Heart right ventricle (tissue), 16 donors: ENCODE measurements at regions not wholly inside any gene's neighbourhood (a gene's known extent, or its start where the extent isn't known, plus 50 kb on each side); places are given as distances from the start of the nearest gene placed in this dataset.

ENCODE experiments used
- ATAC-seq, 8 donors: fragments of 200-7000 bp; cut with Tn5 transposase; one replicate each; pipeline ENCODE4 v1.9.1; 2020; ENCODE audit warnings: mild to moderate bottlenecking in 8 of 8, moderate library complexity in 8 of 8, moderate number of reproducible peaks in 1 of 8
- DNase-seq, 2 donors: peaks; one replicate each; pipeline ENCODE4 v3.0.0-alpha.2; 2020
- H3K27ac ChIP-seq, 10 donors: fragments of 200-600 bp; sonication (generic) in 2 of 10; one replicate each; pipeline versions ENCODE4 v1.5.0 to v1.8.0; 2020 to 2022; ENCODE audit warnings: mild to moderate bottlenecking in 3 of 10
- H3K27me3 ChIP-seq, 7 donors: fragments of 200-600 bp; one replicate each; pipeline ENCODE4 v1.8.0; 2021 to 2022; ENCODE audit warnings: mild to moderate bottlenecking in 2 of 7
- H3K36me3 ChIP-seq, 9 donors: fragments of 200-600 bp; sonication (generic) in 1 of 9; one replicate each; pipeline versions ENCODE4 v1.5.0 to v1.8.0; 2020 to 2022; ENCODE audit warnings: mild to moderate bottlenecking in 2 of 9
- H3K4me1 ChIP-seq, 9 donors: fragments of 200-600 bp; sonication (generic) in 1 of 9; one replicate each; pipeline versions ENCODE4 v1.5.0 to v1.8.0; 2020 to 2022; ENCODE audit warnings: mild to moderate bottlenecking in 4 of 9
- H3K4me3 ChIP-seq, 10 donors: fragments of 200-600 bp; sonication (generic) in 2 of 10; one replicate each; pipeline versions ENCODE4 v1.5.0 to v1.8.0; 2020 to 2022; ENCODE audit warnings: mild to moderate bottlenecking in 7 of 10, moderate library complexity in 2 of 10
- H3K9me3 ChIP-seq, 11 donors: fragments of 200-600 bp in 10 of 11; sonication (generic) in 2 of 11; one replicate each; pipeline versions ENCODE4 v1.5.0 to v1.8.0; 2013 to 2022; ENCODE audit warnings: mild to moderate bottlenecking in 2 of 11, control low read depth in 1 of 11, moderate library complexity in 1 of 11
- CTCF ChIP-seq, 9 donors: fragments of 200-600 bp; sonication (generic) in 2 of 9; IDR thresholded peaks; one replicate each; pipeline versions ENCODE4 v1.5.0 to v1.8.0; 2021 to 2022; ENCODE audit warnings: antibody characterized with exemption in 9 of 9, mild to moderate bottlenecking in 5 of 9, moderate library complexity in 1 of 9
- WGBS, 2 donors: extraction: QIAGEN DNeasy Blood & Tissue Kit; methylation state at CpG; one replicate each; pipeline ENCODE4 v1.1.7; 2013; ENCODE audit warnings: inconsistent platforms in 1 of 2; 5-methylcytosine and 5-hydroxymethylcytosine counted together
- intact Hi-C, 10 donors: fragments of 100-400 bp; cut with DNase I; formaldehyde crosslinking; loops; one replicate each; pipeline versions ENCODE4 v1.11.1 to v1.14.2; 2022
- donor health status: Arrhythmogenic right ventricular cardiomyopathy.
- donor health status: ischemic (EF 13 %, LVEDD 7.1; RV severe dilation, severe dysfunction).
- donor health status: healthy with polysubstance abuse.
- donor health status: DM: no; HTN: yes; CAD: no.
- donor health status: DM: no; HTN: no; CAD: no.
- donor health status: ischemic (EF 25% LVEDD 6.9; RV normal size, moderate dysfunction).
- donor health status: ischemic (EF 25% LVEDD 5.7; RV mildly dilated, moderate dysfunction).
- donor health status: healthy.
- donor health status: DM: yes; HTN: yes; CAD: no.
- donor health status: Ischemic cardiomyopathy.
- donor health status: ischemic (EF 35%, LVEDD 5.7; RV mildly dilated, moderate dysfunction).
- donor health status: nonischemic (EF 11% LVEDD 7.7; RV severe dilation, severe dysfunction).
- donor health status: DM: yes; HTN: yes; CAD: no.
- donor health status: PGD.
- donor health status: ischemic (EF 29% LVEDD 5.4; RV normal size, mild dysfunction).
- donor health status: nonischemic (EF 23%, LVEDD 6.1; RV moderate dilation, normal function).

GRCh38 chr3:168881804-168882203 lies 781.7 kb downstream of the MECOM start:
- TF ChIP-seq CTCF (IDR thresholded peaks at IDR 0.05), result no peak
- H3K27ac ChIP-seq, result peak overlapping the region in 2 of 10 donors; percentile 2 to 9
- H3K4me1 ChIP-seq, result peaks cover 0 to 51% (median 14%) of the 10 kb centered on the region in 9 donors
- no peaks in the 10 kb centered on the region for H3K27me3 ChIP-seq
- H3K9me3 ChIP-seq, result no peaks in the 10 kb centered on the region
- peak in 3 of 8 donors; percentile 33 to 50 (median 44) for ATAC-seq
- DNase-seq, result no peak
- 40 to 46% methylated on average over 3 of the region's 3 CpGs for WGBS, 2 donors
- H3K36me3 ChIP-seq, result no peaks in the 10 kb centered on the region
- H3K4me3 ChIP-seq, result no peak overlapping the region
- intact Hi-C loops, result no loop called here

- H3K4me1 ChIP-seq, result peaks cover 0 to 45% (median 8%) of the 10 kb centered on the region in 9 donors
Measured at GRCh38 chr3:168878655-168879054, 782.9 kb upstream of the GOLIM4 start.

GRCh38 chr3:168877899-168878298 lies 782.2 kb upstream of the GOLIM4 start:
- intact Hi-C loops, result loop anchor here in 2 of 10 donors (5.0 to 10.0 kb wide), 2 partner anchors 787 to 789 kb away; partner anchors contain the start of gene MECOM (in 1 of the 2)
- DNase-seq, result no peak
- Histone ChIP-seq H3K4me3 (no peak overlapping the region), H3K36me3 (no peaks in the 10 kb centered on the region), H3K27me3 (no peaks in the 10 kb centered on the region), H3K27ac (peak overlapping the region in 5 of 10 donors; percentile 20 to 79 (median 76)), H3K9me3 (no peaks in the 10 kb centered on the region), H3K4me1 (peaks cover 0 to 45% (median 8%) of the 10 kb centered on the region in 9 donors)
- no peak for ATAC-seq
- WGBS, 2 donors, result 65% methylated on average over 1 of the region's 1 CpG
- TF ChIP-seq CTCF (IDR thresholded peaks at IDR 0.05), result no peak

More at GRCh38 chr3:168878655-168879054, 782.9 kb upstream of the GOLIM4 start:
- Histone ChIP-seq H3K27me3 (no peaks in the 10 kb centered on the region), H3K36me3 (no peaks in the 10 kb centered on the region), H3K27ac (peak overlapping the region in 3 of 10 donors; percentile 76 to 79 (median 78)), H3K9me3 (no peaks in the 10 kb centered on the region), H3K4me3 (no peak overlapping the region)
- 78 to 83% methylated on average over 1 of the region's 1 CpG for WGBS, 2 donors
- TF ChIP-seq CTCF (IDR thresholded peaks at IDR 0.05), result no peak
- DNase-seq (no peak), ATAC-seq (peak in 3 of 8 donors; percentile 40 to 86 (median 64))
- intact Hi-C loops, result loop anchor here in 2 of 10 donors (5.0 to 10.0 kb wide), 2 partner anchors 786 to 789 kb away; partner anchors contain the start of gene MECOM (in 1 of the 2)

GRCh38 chr3:168876346-168877035 lies 780.8 kb upstream of the GOLIM4 start:
- Histone ChIP-seq H3K4me1 (peaks cover 0 to 46% (median 8%) of the 10 kb centered on the region in 9 donors), H3K27ac (peak overlapping the region in 8 of 10 donors; percentile 39 to 79 (median 70)), H3K4me3 (no peak overlapping the region), H3K9me3 (no peaks in the 10 kb centered on the region), H3K27me3 (no peaks in the 10 kb centered on the region), H3K36me3 (no peaks in the 10 kb centered on the region)
- ATAC-seq, result peak; percentile 73 to 93 (median 86)
- 56 to 62% methylated on average over 4 of the region's 4 CpGs for WGBS, 2 donors
- intact Hi-C loops, result loop anchor here in 2 of 10 donors (5.0 to 10.0 kb wide), 2 partner anchors 788 to 791 kb away; partner anchors contain the start of gene MECOM (in 1 of the 2)
- TF ChIP-seq CTCF (IDR thresholded peaks at IDR 0.05), result no peak
- DNase-seq, result peak in 1 of 2 donors; percentile 35
